K562 (cell line): ENCODE measurements at regions not wholly inside any gene's neighbourhood (a gene's known extent, or its start where the extent isn't known, plus 50 kb on each side); places are given as distances from the start of the nearest gene placed in this dataset.

Source experiments
- ATAC-seq: fragments of 200-7000 bp; cut with Tn5 transposase; 3 replicates; pipeline ENCODE4 v1.9.1; 2020; ENCODE audit warnings: moderate library complexity
- BruUV-seq: library from RNA; stranded (reverse); fragments of 400-500 nt; replicated peaks from 2 replicates; lab custom pipeline; 2021; lab: Mats Ljungman, UMichigan
- CTCF ChIA-PET: fragments of 300-600 bp; formaldehyde crosslinking; extraction: SDS; loops from one replicate; lab custom pipeline; 2021; ENCODE audit warnings: low intra/inter-chr PET ratio; lab: Yijun Ruan, JAX
- POLR2A ChIA-PET: fragments of 300-600, 350-650 bp; sonication (Branson Sonifier 250); formaldehyde crosslinking; extraction: SDS; loops from one replicate; lab custom pipeline; 2021; ENCODE audit warnings: antibody characterized with exemption, inconsistent platforms; lab: Yijun Ruan, JAX
- DNase-seq, 4 experiments: peaks; one replicate each; pipeline versions ENCODE4 v3.0.0 to v3.0.0-alpha.2; 2011 to 2018; ENCODE audit warnings: low spot score in 3 of 4, mixed read lengths in 3 of 4; ENCODE audit errors: extremely low read depth in 1 of 4
- FAIRE-seq: peaks from 2 replicates; lab custom pipeline; 2011; peaks lifted over from hg19 to GRCh38; lab: Jason Lieb, UNC
- H2AFZ ChIP-seq: 2 replicates; pipeline ENCODE4 v1.6.0; 2011; ENCODE audit warnings: low read depth, low read length, control low read depth, inconsistent platforms
- H3K27ac ChIP-seq: fragments of 200-600 bp; 3 replicates; pipeline ENCODE4 v1.8.0; 2011; ENCODE audit warnings: low read depth, mild to moderate bottlenecking, control low read depth, inconsistent platforms, low read length, moderate library complexity, mixed read lengths; ENCODE audit errors: extremely low read depth
- H3K27me3 ChIP-seq, 2 experiments: fragments of 300-600 bp in 1 of 2; 2 replicates in 1 of 2; 3 replicates in 1 of 2; pipeline versions ENCODE4 v1.6.0 to v1.8.0; 2011; ENCODE audit warnings: inconsistent platforms in 2 of 2, low read length in 2 of 2, mild to moderate bottlenecking in 1 of 2, mixed read lengths in 1 of 2, moderate library complexity in 1 of 2; ENCODE audit not compliant: control insufficient read depth in 2 of 2, insufficient read depth in 2 of 2
- H3K36me3 ChIP-seq: fragments of 300-600 bp; 3 replicates; pipeline ENCODE4 v1.8.0; 2011; ENCODE audit warnings: mild to moderate bottlenecking, low read length, inconsistent platforms; ENCODE audit not compliant: control insufficient read depth, insufficient read depth
- H3K4me1 ChIP-seq, 2 experiments: fragments of 200-600 bp in 1 of 2; replicated peaks in 1 of 2; 2 replicates in 1 of 2; 3 replicates in 1 of 2; pipeline versions ENCODE4 v1.5.1 to v1.8.0; 2011; ENCODE audit warnings: inconsistent platforms in 2 of 2, low read length in 2 of 2, mild to moderate bottlenecking in 1 of 2, mixed read lengths in 1 of 2, moderate library complexity in 1 of 2; ENCODE audit not compliant: control insufficient read depth in 2 of 2, insufficient read depth in 2 of 2
- H3K4me2 ChIP-seq: 2 replicates; pipeline ENCODE4 v1.6.1; 2011; ENCODE audit warnings: low read length, control low read depth, inconsistent platforms, mixed read lengths; ENCODE audit not compliant: insufficient read depth
- H3K4me3 ChIP-seq: fragments of 200-600 bp; sonication (generic), shearing (Covaris generic); 2 replicates; pipeline ENCODE4 v1.5.1; 2016; ENCODE audit warnings: control low read depth, inconsistent platforms
- H3K79me2 ChIP-seq: fragments of 200-600 bp; 3 replicates; pipeline ENCODE4 v1.8.0; 2011; ENCODE audit warnings: low read length, inconsistent platforms; ENCODE audit not compliant: control insufficient read depth, insufficient read depth
- H3K9ac ChIP-seq, 2 experiments: 2 replicates each; pipeline versions ENCODE4 v1.6.0 to v1.6.1; 2011; ENCODE audit warnings: low read depth in 2 of 2, low read length in 2 of 2, control low read depth in 1 of 2, inconsistent platforms in 1 of 2, mild to moderate bottlenecking in 1 of 2, mixed read lengths in 1 of 2; ENCODE audit not compliant: insufficient read depth in 1 of 2
- H3K9me1 ChIP-seq: one replicate; pipeline ENCODE4 v1.6.0; 2011; ENCODE audit warnings: inconsistent platforms, mild to moderate bottlenecking, low read length, moderate library complexity; ENCODE audit not compliant: control insufficient read depth, insufficient read depth
- H3K9me3 ChIP-seq: replicated peaks from 2 replicates; pipeline ENCODE4 v1.5.1; 2011; ENCODE audit warnings: low read depth, low read length, inconsistent platforms; ENCODE audit not compliant: control insufficient read depth, insufficient read depth
- H4K20me1 ChIP-seq: replicated peaks from 2 replicates; pipeline ENCODE4 v1.6.1; 2011; ENCODE audit warnings: low read length, inconsistent platforms, mixed read lengths; ENCODE audit not compliant: control insufficient read depth, insufficient read depth
- ARID1B ChIP-seq: fragments of 450-650 bp; IDR thresholded peaks from 2 replicates; pipeline ENCODE4 v1.6.1; 2016; ENCODE audit warnings: antibody characterized with exemption, mild to moderate bottlenecking, inconsistent platforms
- BMI1 ChIP-seq: fragments of 150-350 bp; IDR thresholded peaks from 2 replicates; pipeline ENCODE4 v1.6.1; 2014; ENCODE audit warnings: low read length
- NELFE ChIP-seq: IDR thresholded peaks from 2 replicates; pipeline ENCODE4 v1.6.1; 2011; ENCODE audit warnings: mild to moderate bottlenecking; ENCODE audit not compliant: insufficient read depth, insufficient read length
- PHB ChIP-seq: fragments of 250-450 bp; sonication (Bioruptor Pico); IDR thresholded peaks from 2 replicates; pipeline ENCODE4 v1.5.0; 2021
- WGBS: fragments of 100-300 bp; shearing (Covaris generic); methylation state at CpG from one replicate; pipeline ENCODE4 v1.1.6; 2016; ENCODE audit warnings: low coverage, mixed read lengths; ENCODE audit not compliant: insufficient coverage; ENCODE audit errors: missing lambda C conversion rate; 5-methylcytosine and 5-hydroxymethylcytosine counted together
- in situ Hi-C: fragments of 300-500 bp; cut with MboI; formaldehyde crosslinking; loops from 4 replicates; pipeline ENCODE4 v1.15.0; 2018; ENCODE audit warnings: inconsistent platforms, mixed read lengths
- intact Hi-C: fragments of 100-400 bp; cut with micrococcal nuclease; formaldehyde crosslinking; loops from 2 replicates; pipeline ENCODE4 v1.14.2; 2022
- TF ChIP-seq, protein P1 (sequence below): fragments of 450-650 bp; formaldehyde crosslinking; IDR thresholded peaks from 2 replicates; pipeline ENCODE4 v1.4.0; 2022; ENCODE audit warnings: mild to moderate bottlenecking, moderate library complexity
- TF ChIP-seq, protein P2 (sequence below), 3 experiments: fragments of 200-800 bp in 1 of 3; sonication (Bioruptor generic) in 1 of 3; sonication (generic) in 1 of 3; formaldehyde crosslinking in 1 of 3; IDR thresholded peaks; 2 replicates each; pipeline versions ENCODE4 v1.6.1 to v1.8.0; 2016 to 2022; ENCODE audit warnings: mild to moderate bottlenecking in 2 of 3, missing compliant biosample characterization in 2 of 3, missing genetic modification characterization in 2 of 3, missing genetic modification reagents in 1 of 3
- TF ChIP-seq, protein P3 (sequence below), 2 experiments: fragments of 200-800 bp in 1 of 2; sonication (Bioruptor generic) in 1 of 2; sonication (generic) in 1 of 2; formaldehyde crosslinking in 1 of 2; IDR thresholded peaks in 1 of 2; conservative IDR thresholded peaks in 1 of 2; 2 replicates each; pipeline versions ENCODE4 v1.5.0 to v1.6.1; 2016 to 2020; ENCODE audit warnings: missing compliant biosample characterization in 1 of 2, missing genetic modification characterization in 1 of 2, missing genetic modification reagents in 1 of 2
- TF ChIP-seq, protein P4 (sequence below): fragments of 450-650 bp; formaldehyde crosslinking; IDR thresholded peaks from 2 replicates; pipeline ENCODE4 v1.4.0; 2020; ENCODE audit warnings: mild to moderate bottlenecking, moderate library complexity
- TF ChIP-seq, protein P5 (sequence below): fragments of 250-450 bp; sonication (Bioruptor Pico); IDR thresholded peaks from 2 replicates; pipeline ENCODE4 v1.5.0; 2021

DNA sequence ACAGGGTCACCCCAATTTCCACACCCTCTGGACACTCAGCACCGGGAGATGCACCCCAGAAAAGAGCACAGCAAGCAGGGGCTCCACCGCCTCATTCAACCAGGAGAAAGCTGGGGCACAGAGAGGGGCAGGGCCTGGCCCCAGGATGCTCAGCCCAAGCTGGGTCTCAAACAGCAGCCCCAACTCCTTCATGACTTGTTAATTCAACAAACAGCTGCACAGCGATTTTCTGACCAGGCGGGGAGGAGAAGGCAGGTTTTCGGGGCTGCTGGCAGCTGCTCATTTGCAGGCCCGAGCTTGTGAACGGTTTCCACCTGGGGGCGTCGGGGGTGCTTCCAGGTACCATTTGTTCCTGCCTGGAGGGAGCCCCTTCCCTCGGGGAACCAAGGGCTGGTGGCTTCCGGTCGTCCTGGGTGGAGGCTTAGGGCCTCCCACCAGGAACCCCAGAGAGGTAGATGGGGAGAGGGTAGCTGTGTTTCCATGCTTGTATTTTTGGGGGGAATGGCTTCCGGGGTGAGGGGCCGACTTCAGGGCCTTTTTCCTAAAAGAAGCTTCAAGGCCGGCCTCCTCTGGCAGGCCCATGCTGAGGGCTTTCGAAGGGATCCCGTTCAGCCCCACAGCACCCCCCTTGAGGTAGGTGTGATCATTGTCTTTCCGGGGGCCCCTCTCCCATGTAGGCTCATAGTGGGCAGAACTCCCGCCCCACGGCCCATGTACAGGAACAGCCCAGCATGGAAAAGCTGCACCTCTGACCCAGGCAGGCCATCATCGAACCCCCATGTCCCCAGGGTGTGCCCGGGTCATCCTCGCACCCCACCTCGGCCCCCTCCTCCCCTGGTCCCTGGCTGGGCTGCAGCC is 191.6 kb upstream of the GSE1 start (continued):
- TF ChIP-seq, protein P1, sequence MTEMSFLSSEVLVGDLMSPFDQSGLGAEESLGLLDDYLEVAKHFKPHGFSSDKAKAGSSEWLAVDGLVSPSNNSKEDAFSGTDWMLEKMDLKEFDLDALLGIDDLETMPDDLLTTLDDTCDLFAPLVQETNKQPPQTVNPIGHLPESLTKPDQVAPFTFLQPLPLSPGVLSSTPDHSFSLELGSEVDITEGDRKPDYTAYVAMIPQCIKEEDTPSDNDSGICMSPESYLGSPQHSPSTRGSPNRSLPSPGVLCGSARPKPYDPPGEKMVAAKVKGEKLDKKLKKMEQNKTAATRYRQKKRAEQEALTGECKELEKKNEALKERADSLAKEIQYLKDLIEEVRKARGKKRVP (CRISPR knock-in tag), result no peak

DNA sequence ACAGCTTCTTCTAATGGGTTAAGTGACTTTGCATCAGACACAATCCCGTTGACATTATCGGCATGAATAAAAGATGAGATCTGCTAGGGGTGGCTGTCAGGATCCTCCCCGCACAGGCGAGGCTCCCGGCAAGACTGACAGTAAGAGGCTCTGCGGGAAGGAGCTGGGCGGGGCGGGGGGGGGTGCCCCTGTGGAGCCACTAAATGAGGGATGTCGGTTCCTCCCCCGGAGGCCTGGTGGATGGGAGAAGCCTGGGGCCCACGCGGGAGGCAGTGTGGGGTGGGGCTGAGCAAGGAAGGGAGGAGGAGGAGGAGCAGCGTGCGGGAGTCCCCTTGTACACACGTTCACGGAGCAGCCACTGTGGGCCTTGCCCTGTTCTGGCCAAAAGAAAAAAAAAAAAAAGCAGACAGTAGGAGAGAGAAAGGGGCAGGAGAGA is 190.9 kb upstream of the GSE1 start:
- Histone ChIP-seq H3K9me3 (no peaks in the 10 kb centered on the region), H3K9me1 (peaks cover 3% of the 10 kb centered on the region), H3K4me1 (peaks cover 20 to 74% of the 10 kb centered on the region in 2 experiments), H3K27ac (no peak overlapping the region), H3K27me3 (no peaks in the 10 kb centered on the region), H3K36me3 (no peaks in the 10 kb centered on the region), H3K9ac (peak overlapping the region in 1 of 2 experiments; percentile 56; a peak in 2 of 4 replicates), H3K79me2 (peaks cover 6% of the 10 kb centered on the region; the same call in 2 of the 3 replicates), H4K20me1 (peaks cover 8% of the 10 kb centered on the region; the same call in 1 of the 2 replicates), H3K4me2 (0 out of 2 replicates have a peak overlapping the region, but pooled peaks have one; percentile 5), H3K4me3 (no peak overlapping the region), H2AFZ (no peak overlapping the region)
- intact Hi-C loops, result loop anchor here (5.0 kb wide), 1 partner anchor 295 kb away; no protein-coding TSS in a partner anchor
- in situ Hi-C loops, result loop anchor here (10.0 kb wide), 1 partner anchor 293 kb away; no protein-coding TSS in a partner anchor
- FAIRE-seq (peak; percentile 11), ATAC-seq (peak; percentile 49), DNase-seq (peak; percentile 64 to 82 (median 76))
- CTCF ChIA-PET, result interaction anchor here (0.6 to 3.2 kb wide), 5 partner anchors 8 to 188 kb away, joined by 3 to 16 read pairs (median 11); no protein-coding TSS in a partner anchor
- no TSS peak for BruUV-seq
- 2% methylated on average over 11 of the region's 16 CpGs for WGBS
- POLR2A ChIA-PET, result interaction anchor here (0.7 kb wide), 2 partner anchors 112 to 136 kb away, joined by 3 to 4 read pairs; no protein-coding TSS in a partner anchor
- TF ChIP-seq ARID1B (peak; percentile 10; the same call in 1 of the 2 replicates), BMI1 (no peak), PHB (no peak), NELFE (no peak)
- TF ChIP-seq, protein P1 (CRISPR knock-in tag), result no peak
- TF ChIP-seq, protein P2, sequence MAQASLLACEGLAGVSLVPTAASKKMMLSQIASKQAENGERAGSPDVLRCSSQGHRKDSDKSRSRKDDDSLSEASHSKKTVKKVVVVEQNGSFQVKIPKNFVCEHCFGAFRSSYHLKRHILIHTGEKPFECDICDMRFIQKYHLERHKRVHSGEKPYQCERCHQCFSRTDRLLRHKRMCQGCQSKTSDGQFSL (CRISPR knock-in tag; IDR thresholded peaks at IDR 0.05), result peak; percentile 80
- TF ChIP-seq, protein P2 (tag; IDR thresholded peaks at IDR 0.05), result peak in 1 of 2 experiments; percentile 41; a peak in 1 of 4 replicates
- TF ChIP-seq, protein P3, sequence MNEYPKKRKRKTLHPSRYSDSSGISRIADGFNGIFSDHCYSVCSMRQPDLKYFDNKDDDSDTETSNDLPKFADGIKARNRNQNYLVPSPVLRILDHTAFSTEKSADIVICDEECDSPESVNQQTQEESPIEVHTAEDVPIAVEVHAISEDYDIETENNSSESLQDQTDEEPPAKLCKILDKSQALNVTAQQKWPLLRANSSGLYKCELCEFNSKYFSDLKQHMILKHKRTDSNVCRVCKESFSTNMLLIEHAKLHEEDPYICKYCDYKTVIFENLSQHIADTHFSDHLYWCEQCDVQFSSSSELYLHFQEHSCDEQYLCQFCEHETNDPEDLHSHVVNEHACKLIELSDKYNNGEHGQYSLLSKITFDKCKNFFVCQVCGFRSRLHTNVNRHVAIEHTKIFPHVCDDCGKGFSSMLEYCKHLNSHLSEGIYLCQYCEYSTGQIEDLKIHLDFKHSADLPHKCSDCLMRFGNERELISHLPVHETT (CRISPR knock-in tag; conservative IDR thresholded peaks at IDR 0.05 in 1 of 2, IDR thresholded peaks at IDR 0.05 in 1 of 2), result no peak
- TF ChIP-seq, protein P4, sequence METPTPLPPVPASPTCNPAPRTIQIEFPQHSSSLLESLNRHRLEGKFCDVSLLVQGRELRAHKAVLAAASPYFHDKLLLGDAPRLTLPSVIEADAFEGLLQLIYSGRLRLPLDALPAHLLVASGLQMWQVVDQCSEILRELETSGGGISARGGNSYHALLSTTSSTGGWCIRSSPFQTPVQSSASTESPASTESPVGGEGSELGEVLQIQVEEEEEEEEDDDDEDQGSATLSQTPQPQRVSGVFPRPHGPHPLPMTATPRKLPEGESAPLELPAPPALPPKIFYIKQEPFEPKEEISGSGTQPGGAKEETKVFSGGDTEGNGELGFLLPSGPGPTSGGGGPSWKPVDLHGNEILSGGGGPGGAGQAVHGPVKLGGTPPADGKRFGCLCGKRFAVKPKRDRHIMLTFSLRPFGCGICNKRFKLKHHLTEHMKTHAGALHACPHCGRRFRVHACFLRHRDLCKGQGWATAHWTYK (CRISPR knock-in tag), result 0 out of 2 replicates have a peak, but pooled peaks have one; percentile 28
- TF ChIP-seq, protein P5, sequence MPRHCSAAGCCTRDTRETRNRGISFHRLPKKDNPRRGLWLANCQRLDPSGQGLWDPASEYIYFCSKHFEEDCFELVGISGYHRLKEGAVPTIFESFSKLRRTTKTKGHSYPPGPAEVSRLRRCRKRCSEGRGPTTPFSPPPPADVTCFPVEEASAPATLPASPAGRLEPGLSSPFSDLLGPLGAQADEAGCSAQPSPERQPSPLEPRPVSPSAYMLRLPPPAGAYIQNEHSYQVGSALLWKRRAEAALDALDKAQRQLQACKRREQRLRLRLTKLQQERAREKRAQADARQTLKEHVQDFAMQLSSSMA, result no peak
